H1 (cell line): ENCODE measurements at regions not wholly inside any gene's neighbourhood (a gene's known extent, or its start where the extent isn't known, plus 50 kb on each side); places are given as distances from the start of the nearest gene placed in this dataset.

ENCODE experiments used
- CTCF ChIA-PET: fragments of 300-600 bp; sonication (Branson Sonifier 250); formaldehyde crosslinking; loops from one replicate; lab custom pipeline; 2021; ENCODE audit not compliant: partially characterized antibody; lab: Charles Lee
- POLR2A ChIA-PET: fragments of 300-600 bp; sonication (Branson Sonifier 250); formaldehyde crosslinking; loops from one replicate; lab custom pipeline; 2021; ENCODE audit warnings: inconsistent platforms; ENCODE audit not compliant: partially characterized antibody; lab: Charles Lee
- DNase-seq, 2 experiments: peaks; one replicate each; pipeline versions ENCODE4 v3.0.0 to v3.0.0-alpha.2; 2010 to 2022; ENCODE audit warnings: low spot score in 2 of 2, low read depth in 1 of 2, mixed read lengths in 1 of 2
- FAIRE-seq: peaks from 2 replicates; lab custom pipeline; 2011; peaks lifted over from hg19 to GRCh38; lab: Jason Lieb, UNC
- H2AFZ ChIP-seq: 2 replicates; pipeline ENCODE4 v1.8.1; 2012; ENCODE audit warnings: low read length, inconsistent platforms
- H2AK5ac ChIP-seq: 2 replicates; pipeline ENCODE4 v1.6.1; 2013; ENCODE audit warnings: low read depth, low read length
- H2BK120ac ChIP-seq: replicated peaks from 2 replicates; pipeline ENCODE3; 2013; ENCODE audit warnings: low read depth, low read length, inconsistent platforms
- H2BK12ac ChIP-seq: 2 replicates; pipeline ENCODE4 v1.6.1; 2013; ENCODE audit warnings: low read depth, low read length
- H2BK15ac ChIP-seq: 2 replicates; pipeline ENCODE4 v1.6.1; 2013; ENCODE audit warnings: low read length
- H2BK20ac ChIP-seq: 2 replicates; pipeline ENCODE4 v1.6.1; 2013; ENCODE audit warnings: low read length
- H2BK5ac ChIP-seq: 2 replicates; pipeline ENCODE4 v1.6.1; 2013; ENCODE audit warnings: low read depth, low read length
- H3K14ac ChIP-seq: 2 replicates; pipeline ENCODE4 v1.6.1; 2013; ENCODE audit warnings: inconsistent platforms; ENCODE audit not compliant: insufficient read length
- H3K18ac ChIP-seq: 2 replicates; pipeline ENCODE4 v1.6.1; 2013; ENCODE audit warnings: low read length; ENCODE audit errors: extremely low read depth
- H3K23ac ChIP-seq: 2 replicates; pipeline ENCODE4 v1.6.1; 2013; ENCODE audit warnings: inconsistent platforms; ENCODE audit not compliant: insufficient read length
- H3K23me2 ChIP-seq: 2 replicates; pipeline ENCODE4 v1.6.1; 2013; ENCODE audit warnings: low read depth, low read length
- H3K27ac ChIP-seq: 2 replicates; pipeline ENCODE4 v1.6.1; 2011; ENCODE audit warnings: low read depth, low read length, inconsistent platforms
- H3K27me3 ChIP-seq, 4 experiments: replicated peaks in 1 of 4; 1 replicate in 1 of 4; 2 replicates in 3 of 4; pipeline versions ENCODE4 v1.6.1 to v1.8.1; 2011 to 2013; ENCODE audit warnings: low read length in 3 of 4, mild to moderate bottlenecking in 3 of 4, inconsistent platforms in 2 of 4, mixed read lengths in 2 of 4, moderate library complexity in 1 of 4; ENCODE audit not compliant: control insufficient read depth in 3 of 4, insufficient read depth in 3 of 4; ENCODE audit errors: extremely low read depth in 1 of 4
- H3K36me3 ChIP-seq, 4 experiments: 2 replicates each; pipeline versions ENCODE4 v1.6.1 to v1.8.1; 2011 to 2013; ENCODE audit warnings: mild to moderate bottlenecking in 4 of 4, low read length in 3 of 4, moderate library complexity in 2 of 4, control low read depth in 1 of 4, inconsistent platforms in 1 of 4; ENCODE audit not compliant: insufficient read depth in 4 of 4, control insufficient read depth in 2 of 4
- H3K4ac ChIP-seq: replicated peaks from 2 replicates; pipeline ENCODE3; 2013; ENCODE audit warnings: low read length, low read depth, mixed read lengths, inconsistent platforms; ENCODE audit not compliant: insufficient read length
- H3K4me1 ChIP-seq, 4 experiments: replicated peaks in 1 of 4; 1 replicate in 1 of 4; 2 replicates in 3 of 4; pipeline versions ENCODE4 v1.6.1 to v1.8.1; 2011 to 2013; ENCODE audit warnings: low read length in 3 of 4, inconsistent platforms in 2 of 4, mixed read lengths in 1 of 4; ENCODE audit not compliant: insufficient read depth in 4 of 4, control insufficient read depth in 3 of 4
- H3K4me2 ChIP-seq, 2 experiments: 2 replicates each; pipeline versions ENCODE4 v1.6.1 to v1.8.1; 2011 to 2013; ENCODE audit warnings: low read depth in 2 of 2, low read length in 2 of 2, control low read depth in 1 of 2, inconsistent platforms in 1 of 2, mild to moderate bottlenecking in 1 of 2; ENCODE audit not compliant: insufficient read depth in 1 of 2
- H3K4me3 ChIP-seq, 4 experiments: fragments of 200-600, 300-600 bp in 1 of 4; sonication (generic), shearing (Covaris generic), sonication (Bioruptor Twin) in 1 of 4; 2 replicates each; pipeline versions ENCODE4 v1.5.1 to v1.8.1; 2011 to 2016; ENCODE audit warnings: low read length in 4 of 4, low read depth in 3 of 4, control low read depth in 2 of 4, inconsistent platforms in 2 of 4, mild to moderate bottlenecking in 2 of 4, mixed read lengths in 1 of 4, moderate library complexity in 1 of 4; ENCODE audit not compliant: insufficient read depth in 2 of 4; ENCODE audit errors: extremely low read depth in 1 of 4
- H3K56ac ChIP-seq: replicated peaks from 2 replicates; pipeline ENCODE3; 2013; ENCODE audit warnings: low read depth, mild to moderate bottlenecking, mixed read lengths, low read length, inconsistent platforms; ENCODE audit not compliant: insufficient read length
- H3K79me1 ChIP-seq: 2 replicates; pipeline ENCODE4 v1.6.1; 2013; ENCODE audit warnings: low read depth, low read length, control low read depth
- H3K79me2 ChIP-seq, 2 experiments: 2 replicates each; pipeline versions ENCODE4 v1.6.1 to v1.8.1; 2012 to 2013; ENCODE audit warnings: low read length in 2 of 2, mild to moderate bottlenecking in 2 of 2, inconsistent platforms in 1 of 2; ENCODE audit not compliant: insufficient read depth in 2 of 2, control insufficient read depth in 1 of 2
- H3K9ac ChIP-seq, 4 experiments: replicated peaks in 1 of 4; 1 replicate in 1 of 4; 2 replicates in 3 of 4; pipeline versions ENCODE4 v1.6.1 to v1.8.1; 2011 to 2013; ENCODE audit warnings: low read depth in 3 of 4, low read length in 3 of 4, control low read depth in 2 of 4, mild to moderate bottlenecking in 2 of 4, moderate library complexity in 2 of 4, inconsistent platforms in 1 of 4; ENCODE audit errors: extremely low read depth in 1 of 4
- H3K9me3 ChIP-seq, 2 experiments: 2 replicates each; pipeline versions ENCODE4 v1.6.1 to v1.8.1; 2012 to 2013; ENCODE audit warnings: mild to moderate bottlenecking in 2 of 2, moderate library complexity in 2 of 2, control low read depth in 1 of 2, inconsistent platforms in 1 of 2, low read depth in 1 of 2, low read length in 1 of 2, mixed read lengths in 1 of 2; ENCODE audit not compliant: insufficient read depth in 2 of 2
- H4K20me1 ChIP-seq, 2 experiments: replicated peaks in 1 of 2; 2 replicates each; pipeline versions ENCODE3 to v1.8.1; 2011 to 2013; ENCODE audit warnings: inconsistent platforms in 2 of 2, low read length in 2 of 2, mild to moderate bottlenecking in 1 of 2; ENCODE audit not compliant: insufficient read depth in 2 of 2, control insufficient read depth in 1 of 2
- H4K5ac ChIP-seq: 2 replicates; pipeline ENCODE4 v1.6.1; 2013; ENCODE audit warnings: low read length, low read depth, mixed read lengths, inconsistent platforms; ENCODE audit not compliant: insufficient read length
- H4K8ac ChIP-seq: 2 replicates; pipeline ENCODE4 v1.8.0; 2013; ENCODE audit warnings: mild to moderate bottlenecking, moderate library complexity, low read length, inconsistent platforms; ENCODE audit not compliant: insufficient read depth; ENCODE audit errors: extremely low read depth
- H4K91ac ChIP-seq: replicated peaks from 2 replicates; pipeline ENCODE3; 2013; ENCODE audit warnings: low read length, mixed read lengths, inconsistent platforms; ENCODE audit not compliant: insufficient read length
- CBX8 ChIP-seq: fragments of 300-800, 300-1000 bp; sonication (generic); IDR thresholded peaks from 2 replicates; pipeline ENCODE4 v1.7.1; 2016; ENCODE audit warnings: low read depth, low read length, borderline replicate concordance
- CEBPB ChIP-seq: IDR thresholded peaks from 2 replicates; pipeline ENCODE4 v1.6.1; 2012; ENCODE audit warnings: low read depth, low read length
- EZH2 ChIP-seq: fragments of 200-600 bp; sonication (generic); IDR thresholded peaks from 2 replicates; pipeline ENCODE4 v1.7.1; 2012; ENCODE audit warnings: low read depth, mild to moderate bottlenecking, moderate library complexity, low read length, inconsistent platforms; ENCODE audit not compliant: severe bottlenecking
- FOSL1 ChIP-seq: IDR thresholded peaks from 2 replicates; pipeline ENCODE4 v1.6.1; 2011; ENCODE audit warnings: mild to moderate bottlenecking, low read depth, low read length, moderate library complexity; ENCODE audit not compliant: insufficient read depth
- KDM4A ChIP-seq: IDR thresholded peaks from one replicate; pipeline ENCODE4 v1.7.1; 2012; ENCODE audit warnings: low read depth, mild to moderate bottlenecking, moderate library complexity, low read length, inconsistent platforms; ENCODE audit not compliant: severe bottlenecking
- KDM5A ChIP-seq: fragments of 200-600 bp; IDR thresholded peaks from 2 replicates; pipeline ENCODE4 v1.7.1; 2012; ENCODE audit warnings: mild to moderate bottlenecking, low read length, inconsistent platforms, mixed read lengths
- RAD21 ChIP-seq, 2 experiments: IDR thresholded peaks in 1 of 2; conservative IDR thresholded peaks in 1 of 2; 2 replicates each; pipeline ENCODE4 v1.6.1; 2011; ENCODE audit warnings: low read depth in 2 of 2, low read length in 2 of 2, improper control_type of control experiment in 1 of 2, inconsistent platforms in 1 of 2, mild to moderate bottlenecking in 1 of 2, moderate library complexity in 1 of 2
- TAF1 ChIP-seq: IDR thresholded peaks from 2 replicates; pipeline ENCODE4 v1.6.1; 2011; ENCODE audit warnings: mild to moderate bottlenecking, low read depth, low read length
- TEAD4 ChIP-seq: IDR thresholded peaks from 2 replicates; pipeline ENCODE4 v1.6.1; 2012; ENCODE audit warnings: low read depth, low read length, inconsistent platforms, mixed read lengths
- YY1 ChIP-seq: IDR thresholded peaks from 2 replicates; pipeline ENCODE4 v1.6.1; 2011; ENCODE audit warnings: low read depth, mild to moderate bottlenecking, low read length
- WGBS, 2 experiments: shearing (Covaris generic) in 1 of 2; methylation state at CpG; one replicate each; pipeline versions ENCODE4 v1.1.6 to v1.1.7; 2013 to 2015; ENCODE audit warnings: low lambda C conversion rate in 2 of 2, mixed read lengths in 2 of 2, inconsistent platforms in 1 of 2, low coverage in 1 of 2, missing lambda C conversion rate in 1 of 2; ENCODE audit not compliant: insufficient replicate concordance in 2 of 2, insufficient coverage in 1 of 2, insufficient read length in 1 of 2; ENCODE audit errors: extremely low coverage in 1 of 2, missing lambda C conversion rate in 1 of 2; 5-methylcytosine and 5-hydroxymethylcytosine counted together

GRCh38 chr5:111597491-111597890 is 85.2 kb upstream of the STARD4 start:
- no peak overlapping the region for H3K18ac ChIP-seq
- no peak overlapping the region for H3K4me3 ChIP-seq
- no peaks in the 10 kb centered on the region for H3K79me2 ChIP-seq
- H3K36me3 ChIP-seq: no peaks in the 10 kb centered on the region
- no peak overlapping the region for H4K91ac ChIP-seq
- DNase-seq (no peak), FAIRE-seq (no peak)
- no peak overlapping the region for H2BK12ac ChIP-seq
- WGBS, 2 experiments: 100% methylated on average over 2 of the region's 2 CpGs; no CpG with 5 or more reads in 1 of the 2 experiments
- no peak overlapping the region for H4K8ac ChIP-seq
- H3K4ac ChIP-seq: no peak overlapping the region
- no peak overlapping the region for H3K4me2 ChIP-seq
- no peak overlapping the region for H2BK15ac ChIP-seq
- no peaks in the 10 kb centered on the region for H3K23me2 ChIP-seq
- H3K27me3 ChIP-seq: no peaks in the 10 kb centered on the region
- H3K79me1 ChIP-seq: no peaks in the 10 kb centered on the region
- no peak overlapping the region for H3K27ac ChIP-seq
- no peak overlapping the region for H3K9ac ChIP-seq
- H3K9me3 ChIP-seq: no peaks in the 10 kb centered on the region
- no peak overlapping the region for H3K23ac ChIP-seq
- H2AK5ac ChIP-seq: no peak overlapping the region
- H3K4me1 ChIP-seq: peaks cover 0 to 2% (median under 1%) of the 10 kb centered on the region in 4 experiments; a peak in 1 of 7 replicates
- no peaks in the 10 kb centered on the region for H4K20me1 ChIP-seq
- H2AFZ ChIP-seq: no peak overlapping the region
- H3K56ac ChIP-seq: no peak overlapping the region
- no peak overlapping the region for H2BK5ac ChIP-seq
- H4K5ac ChIP-seq: no peak overlapping the region
- no peak overlapping the region for H3K14ac ChIP-seq
- ChIA-PET POLR2A (no interaction called here), CTCF (interaction anchor here (1.3 kb wide), 1 partner anchor 14 kb away, joined by 3 read pairs; no protein-coding TSS in a partner anchor)
- TF ChIP-seq TEAD4 (no peak), RAD21 (IDR thresholded peaks at IDR 0.05 in 1 of 2, conservative IDR thresholded peaks at IDR 0.05 in 1 of 2; ENCODE audit: low read depth in 2 of 2, low read length in 2 of 2) (no peak), KDM4A (no peak), EZH2 (no peak), CEBPB (no peak), FOSL1 (no peak), CBX8 (no peak), TAF1 (no peak), YY1 (no peak), KDM5A (no peak)
- no peak overlapping the region for H2BK120ac ChIP-seq
- H2BK20ac ChIP-seq: no peak overlapping the region
